ENCODE measurements at regions not wholly inside any gene's neighbourhood (a gene's known extent, or its start where the extent isn't known, plus 50 kb on each side); places are given as distances from the start of the nearest gene placed in this dataset.

GRCh38 chr6:141117874-141118273 lies 1014.9 kb upstream of the GJE1 start:
- H3K27ac ChIP-seq, result no peak overlapping the region
- TF ChIP-seq, protein P1, sequence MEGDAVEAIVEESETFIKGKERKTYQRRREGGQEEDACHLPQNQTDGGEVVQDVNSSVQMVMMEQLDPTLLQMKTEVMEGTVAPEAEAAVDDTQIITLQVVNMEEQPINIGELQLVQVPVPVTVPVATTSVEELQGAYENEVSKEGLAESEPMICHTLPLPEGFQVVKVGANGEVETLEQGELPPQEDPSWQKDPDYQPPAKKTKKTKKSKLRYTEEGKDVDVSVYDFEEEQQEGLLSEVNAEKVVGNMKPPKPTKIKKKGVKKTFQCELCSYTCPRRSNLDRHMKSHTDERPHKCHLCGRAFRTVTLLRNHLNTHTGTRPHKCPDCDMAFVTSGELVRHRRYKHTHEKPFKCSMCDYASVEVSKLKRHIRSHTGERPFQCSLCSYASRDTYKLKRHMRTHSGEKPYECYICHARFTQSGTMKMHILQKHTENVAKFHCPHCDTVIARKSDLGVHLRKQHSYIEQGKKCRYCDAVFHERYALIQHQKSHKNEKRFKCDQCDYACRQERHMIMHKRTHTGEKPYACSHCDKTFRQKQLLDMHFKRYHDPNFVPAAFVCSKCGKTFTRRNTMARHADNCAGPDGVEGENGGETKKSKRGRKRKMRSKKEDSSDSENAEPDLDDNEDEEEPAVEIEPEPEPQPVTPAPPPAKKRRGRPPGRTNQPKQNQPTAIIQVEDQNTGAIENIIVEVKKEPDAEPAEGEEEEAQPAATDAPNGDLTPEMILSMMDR (IDR thresholded peaks at IDR 0.05), result no peak
- TF ChIP-seq ZFX (IDR thresholded peaks at IDR 0.05; ENCODE audit: borderline replicate concordance), result no peak

DNA sequence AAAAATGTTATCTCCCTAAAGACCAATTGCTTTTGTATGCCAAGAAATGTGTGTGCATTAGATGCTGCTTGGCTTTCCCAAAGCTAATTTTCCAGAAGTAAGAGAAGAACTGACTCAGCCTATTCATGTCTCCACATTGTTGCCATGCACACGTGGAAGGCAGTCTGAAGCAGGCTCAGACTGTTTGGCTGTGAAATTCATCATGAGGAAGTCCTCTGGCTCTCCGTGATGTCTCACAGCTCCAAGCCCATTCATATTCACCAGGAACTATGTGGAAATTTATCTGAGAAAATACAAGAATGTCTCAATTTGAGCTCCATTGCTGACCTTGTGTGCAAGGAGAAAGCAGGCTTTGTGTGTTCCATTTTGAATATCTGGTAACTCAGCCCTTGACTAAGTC lies 1022.2 kb upstream of the GJE1 start:
- TF ChIP-seq, protein P1 (IDR thresholded peaks at IDR 0.05), result no peak
- no peak for TF ChIP-seq ZFX (IDR thresholded peaks at IDR 0.05; ENCODE audit: borderline replicate concordance)
- no peak overlapping the region for H3K27ac ChIP-seq

GRCh38 chr6:141107591-141108160 lies 1025.0 kb upstream of the GJE1 start:
- no peak overlapping the region for H3K27ac ChIP-seq
- TF ChIP-seq, protein P1 (IDR thresholded peaks at IDR 0.05), result no peak
- no peak for TF ChIP-seq ZFX (IDR thresholded peaks at IDR 0.05; ENCODE audit: borderline replicate concordance)

GRCh38 chr6:141105481-141105880 lies 1027.2 kb upstream of the GJE1 start:
- TF ChIP-seq, protein P1 (IDR thresholded peaks at IDR 0.05), result no peak
- no peak for TF ChIP-seq ZFX (IDR thresholded peaks at IDR 0.05; ENCODE audit: borderline replicate concordance)
- no peak overlapping the region for H3K27ac ChIP-seq

GRCh38 chr6:141103246-141103645 lies 1029.5 kb upstream of the GJE1 start:
- H3K27ac ChIP-seq, result no peak overlapping the region
- TF ChIP-seq ZFX (IDR thresholded peaks at IDR 0.05; ENCODE audit: borderline replicate concordance), result no peak
- TF ChIP-seq, protein P1 (IDR thresholded peaks at IDR 0.05), result no peak

DNA sequence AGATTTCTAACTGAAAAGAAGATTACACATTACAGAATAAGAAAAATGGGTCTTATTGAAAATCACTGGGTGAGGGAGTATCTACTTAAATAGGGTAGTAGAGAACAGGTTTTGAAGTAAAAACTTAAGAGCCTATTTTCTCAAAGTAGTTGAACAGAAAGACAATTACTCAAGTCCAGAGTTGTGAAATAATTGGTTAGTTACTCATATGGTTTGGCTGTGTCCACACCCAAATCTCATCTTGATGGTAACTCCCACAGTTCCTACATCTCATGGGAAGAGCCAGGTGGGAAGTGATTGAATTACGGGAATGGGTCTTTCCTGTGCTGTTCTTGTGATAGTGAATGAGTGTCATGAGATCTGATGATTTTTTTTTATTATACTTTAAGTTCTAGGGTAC lies 1035.3 kb upstream of the GJE1 start:
- TF ChIP-seq, protein P1 (IDR thresholded peaks at IDR 0.05), result no peak
- no peak for TF ChIP-seq ZFX (IDR thresholded peaks at IDR 0.05; ENCODE audit: borderline replicate concordance)

DNA sequence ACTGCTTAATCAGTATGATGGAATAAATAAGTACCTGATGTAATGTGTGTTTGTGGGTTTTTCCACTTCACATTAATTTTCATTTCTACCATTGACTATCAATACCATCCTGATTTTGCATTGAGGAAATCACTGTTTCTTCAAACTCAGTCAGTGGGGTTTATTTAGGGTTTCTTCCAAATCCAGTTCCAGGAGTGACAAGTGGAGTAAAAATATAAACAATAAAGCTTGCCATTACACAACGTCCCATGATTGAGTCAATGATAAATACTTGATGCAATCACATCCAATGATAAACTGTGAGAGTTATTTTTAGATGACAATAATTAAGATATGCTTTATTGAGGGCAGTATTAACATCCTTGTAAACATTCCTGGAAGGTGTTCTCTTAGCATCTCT lies 1037.4 kb upstream of the GJE1 start:
- no peak overlapping the region for H3K27ac ChIP-seq
- TF ChIP-seq ZFX (IDR thresholded peaks at IDR 0.05; ENCODE audit: borderline replicate concordance), result no peak
- TF ChIP-seq, protein P1 (IDR thresholded peaks at IDR 0.05), result no peak

More for the DNA sequence above, 1035.3 kb upstream of the GJE1 start:
- H3K27ac ChIP-seq, result no peak overlapping the region
